Prostate gland (tissue), 2 donors: ENCODE measurements at regions not wholly inside any gene's neighbourhood (a gene's known extent, or its start where the extent isn't known, plus 50 kb on each side); places are given as distances from the start of the nearest gene placed in this dataset.

Source experiments
- DNase-seq: peaks from one replicate; pipeline ENCODE4 v3.0.0-alpha.2; 2019; ENCODE audit warnings: low spot score
- H3K27ac ChIP-seq, 2 donors: fragments of 200-600 bp; sonication (generic); 2 replicates each; pipeline ENCODE4 v1.5.1; 2017 to 2019
- H3K27me3 ChIP-seq: fragments of 200-600 bp; sonication (generic); replicated peaks from 2 replicates; pipeline ENCODE4 v1.5.1; 2019; ENCODE audit not compliant: insufficient read depth
- H3K36me3 ChIP-seq, 2 donors: fragments of 200-600 bp; sonication (generic); 1 replicate in 1 of 2; 2 replicates in 1 of 2; pipeline versions ENCODE4 v1.5.1 to v1.8.1; 2017 to 2019
- H3K4me1 ChIP-seq: fragments of 200-600 bp; sonication (generic); replicated peaks from 2 replicates; pipeline ENCODE4 v1.5.1; 2019
- H3K4me3 ChIP-seq, 2 donors: fragments of 200-600 bp; sonication (generic); 2 replicates each; pipeline ENCODE4 v1.5.1; 2017 to 2019
- H3K9me3 ChIP-seq: fragments of 200-600 bp; sonication (generic); 2 replicates; pipeline ENCODE4 v1.5.1; 2017
- CTCF ChIP-seq, 4 experiments: fragments of 200-600 bp in 2 of 4; fragments of 450-650 bp in 2 of 4; sonication (generic) in 2 of 4; IDR thresholded peaks; 1 replicate in 3 of 4; 2 replicates in 1 of 4; pipeline ENCODE4 v1.5.1; 2016 to 2019; ENCODE audit warnings: antibody characterized with exemption in 4 of 4, mild to moderate bottlenecking in 2 of 4, moderate library complexity in 2 of 4
- POLR2A ChIP-seq: fragments of 450-650 bp; IDR thresholded peaks from one replicate; pipeline ENCODE4 v1.6.1; 2016; ENCODE audit warnings: antibody characterized with exemption, mild to moderate bottlenecking
- POLR2AphosphoS5 ChIP-seq: sonication (generic); formaldehyde crosslinking; IDR thresholded peaks from one replicate; pipeline ENCODE4 v1.6.1; 2017; ENCODE audit warnings: antibody characterized with exemption
- WGBS: methylation state at CpG from one replicate; pipeline ENCODE4 v1.1.5; 2018; 5-methylcytosine and 5-hydroxymethylcytosine counted together
- intact Hi-C: fragments of 100-400 bp; cut with DNase I; formaldehyde crosslinking; loops from one replicate; pipeline ENCODE4 v1.14.2; 2022

- WGBS, result 25% methylated on average over 2 of the region's 2 CpGs
- DNase-seq, result no peak
- Histone ChIP-seq H3K4me1 (no peaks in the 10 kb centered on the region), H3K9me3 (no peaks in the 10 kb centered on the region), H3K27ac (no peak overlapping the region), H3K27me3 (no peaks in the 10 kb centered on the region), H3K36me3 (no peaks in the 10 kb centered on the region), H3K4me3 (no peak overlapping the region)
- intact Hi-C loops, result no loop called here
- TF ChIP-seq CTCF (IDR thresholded peaks at IDR 0.05) (no peak), POLR2A (no peak), POLR2AphosphoS5 (no peak)
Measured at GRCh38 chr2:211248841-211249240, 692.4 kb downstream of the CPS1 start.

GRCh38 chr2:211251016-211251415 is 694.6 kb downstream of the CPS1 start:
- Histone ChIP-seq H3K4me3 (no peak overlapping the region), H3K4me1 (no peaks in the 10 kb centered on the region), H3K9me3 (no peaks in the 10 kb centered on the region), H3K36me3 (no peaks in the 10 kb centered on the region), H3K27me3 (no peaks in the 10 kb centered on the region), H3K27ac (no peak overlapping the region)
- intact Hi-C loops, result no loop called here
- WGBS, result 81% methylated on average over 2 of the region's 2 CpGs
- TF ChIP-seq POLR2AphosphoS5 (no peak), POLR2A (no peak), CTCF (IDR thresholded peaks at IDR 0.05) (no peak)
- DNase-seq, result no peak

GRCh38 chr2:211258646-211259335 is 702.4 kb downstream of the CPS1 start:
- Histone ChIP-seq H3K9me3 (no peaks in the 10 kb centered on the region), H3K27me3 (no peaks in the 10 kb centered on the region), H3K4me1 (no peaks in the 10 kb centered on the region), H3K4me3 (no peak overlapping the region), H3K27ac (no peak overlapping the region), H3K36me3 (no peaks in the 10 kb centered on the region)
- 86% methylated on average over 1 of the region's 1 CpG for WGBS
- intact Hi-C loops, result no loop called here
- DNase-seq, result no peak
- no peak for TF ChIP-seq POLR2AphosphoS5
- TF ChIP-seq CTCF (IDR thresholded peaks at IDR 0.05), result no peak

GRCh38 chr2:211259831-211260476 is 703.6 kb downstream of the CPS1 start:
- no peaks in the 10 kb centered on the region for H3K4me1 ChIP-seq
- no peak for TF ChIP-seq POLR2AphosphoS5
- no peak for TF ChIP-seq CTCF (IDR thresholded peaks at IDR 0.05)
- no peak for TF ChIP-seq POLR2A
- H3K27me3 ChIP-seq, result no peaks in the 10 kb centered on the region
- H3K27ac ChIP-seq, result no peak overlapping the region
- no peaks in the 10 kb centered on the region for H3K36me3 ChIP-seq
- no peaks in the 10 kb centered on the region for H3K9me3 ChIP-seq
- H3K4me3 ChIP-seq, result no peak overlapping the region
- WGBS, result 46% methylated on average over 4 of the region's 4 CpGs
- DNase-seq, result no peak
- intact Hi-C loops, result no loop called here

- Histone ChIP-seq H3K36me3 (no peaks in the 10 kb centered on the region), H3K4me1 (no peaks in the 10 kb centered on the region), H3K9me3 (no peaks in the 10 kb centered on the region), H3K27ac (no peak overlapping the region), H3K4me3 (no peak overlapping the region), H3K27me3 (no peaks in the 10 kb centered on the region)
- TF ChIP-seq POLR2AphosphoS5 (no peak), POLR2A (no peak), CTCF (IDR thresholded peaks at IDR 0.05) (no peak)
- no peak for DNase-seq
- WGBS, result 49% methylated on average over 1 of the region's 1 CpG
- intact Hi-C loops, result no loop called here
Measured at GRCh38 chr2:211270257-211270656, 713.9 kb downstream of the CPS1 start.
